C4-2B (cell line): ENCODE measurements at regions not wholly inside any gene's neighbourhood (a gene's known extent, or its start where the extent isn't known, plus 50 kb on each side); places are given as distances from the start of the nearest gene placed in this dataset.

Experiments
- ZFX ChIP-seq: fragments of 450-650 bp; IDR thresholded peaks from 2 replicates; pipeline ENCODE4 v1.6.1; 2017
- TF ChIP-seq, protein P1 (sequence below): fragments of 450-650 bp; conservative IDR thresholded peaks from 2 replicates; pipeline ENCODE4 v1.5.1; 2017; ENCODE audit warnings: mild to moderate bottlenecking

DNA sequence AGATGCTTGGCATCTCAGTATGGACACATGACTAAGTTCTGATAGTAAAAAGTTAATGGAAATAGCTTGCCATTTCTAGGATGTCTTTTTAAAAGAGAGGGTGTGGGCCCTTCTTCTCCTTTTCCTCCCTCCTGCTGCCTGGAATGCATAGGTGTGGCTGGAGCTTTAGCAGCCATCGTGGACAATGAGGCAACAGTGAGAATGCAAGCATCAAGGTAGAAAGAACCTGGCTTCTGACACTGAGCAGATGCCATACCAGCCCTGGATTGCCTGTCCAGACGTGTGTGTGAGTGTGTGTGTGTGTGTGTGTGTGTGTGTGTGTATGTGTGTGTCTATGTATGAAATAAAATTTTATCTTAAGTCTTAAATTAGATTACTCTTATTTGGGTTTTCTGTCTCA, 660.1 kb downstream of the XIRP2 start:
- TF ChIP-seq, protein P1, sequence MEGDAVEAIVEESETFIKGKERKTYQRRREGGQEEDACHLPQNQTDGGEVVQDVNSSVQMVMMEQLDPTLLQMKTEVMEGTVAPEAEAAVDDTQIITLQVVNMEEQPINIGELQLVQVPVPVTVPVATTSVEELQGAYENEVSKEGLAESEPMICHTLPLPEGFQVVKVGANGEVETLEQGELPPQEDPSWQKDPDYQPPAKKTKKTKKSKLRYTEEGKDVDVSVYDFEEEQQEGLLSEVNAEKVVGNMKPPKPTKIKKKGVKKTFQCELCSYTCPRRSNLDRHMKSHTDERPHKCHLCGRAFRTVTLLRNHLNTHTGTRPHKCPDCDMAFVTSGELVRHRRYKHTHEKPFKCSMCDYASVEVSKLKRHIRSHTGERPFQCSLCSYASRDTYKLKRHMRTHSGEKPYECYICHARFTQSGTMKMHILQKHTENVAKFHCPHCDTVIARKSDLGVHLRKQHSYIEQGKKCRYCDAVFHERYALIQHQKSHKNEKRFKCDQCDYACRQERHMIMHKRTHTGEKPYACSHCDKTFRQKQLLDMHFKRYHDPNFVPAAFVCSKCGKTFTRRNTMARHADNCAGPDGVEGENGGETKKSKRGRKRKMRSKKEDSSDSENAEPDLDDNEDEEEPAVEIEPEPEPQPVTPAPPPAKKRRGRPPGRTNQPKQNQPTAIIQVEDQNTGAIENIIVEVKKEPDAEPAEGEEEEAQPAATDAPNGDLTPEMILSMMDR: no peak
- TF ChIP-seq ZFX: no peak
